Choroid plexus epithelial cell (primary cell): ENCODE measurements at regions not wholly inside any gene's neighbourhood (a gene's known extent, or its start where the extent isn't known, plus 50 kb on each side); places are given as distances from the start of the nearest gene placed in this dataset.

Experiments
- DNase-seq: peaks from one replicate; pipeline ENCODE4 v3.0.0-alpha.2; 2010; ENCODE audit warnings: low read depth
- H3K4me3 ChIP-seq: 2 replicates; pipeline ENCODE4 v1.5.1; 2011; ENCODE audit warnings: low read depth, mild to moderate bottlenecking, control low read depth, low read length, moderate library complexity
- TF ChIP-seq, protein P1 (sequence below): conservative IDR thresholded peaks from 2 replicates; pipeline ENCODE4 v1.5.1; 2011; ENCODE audit warnings: low read depth, mild to moderate bottlenecking, control low read depth, inconsistent platforms, low read length, moderate library complexity

DNA sequence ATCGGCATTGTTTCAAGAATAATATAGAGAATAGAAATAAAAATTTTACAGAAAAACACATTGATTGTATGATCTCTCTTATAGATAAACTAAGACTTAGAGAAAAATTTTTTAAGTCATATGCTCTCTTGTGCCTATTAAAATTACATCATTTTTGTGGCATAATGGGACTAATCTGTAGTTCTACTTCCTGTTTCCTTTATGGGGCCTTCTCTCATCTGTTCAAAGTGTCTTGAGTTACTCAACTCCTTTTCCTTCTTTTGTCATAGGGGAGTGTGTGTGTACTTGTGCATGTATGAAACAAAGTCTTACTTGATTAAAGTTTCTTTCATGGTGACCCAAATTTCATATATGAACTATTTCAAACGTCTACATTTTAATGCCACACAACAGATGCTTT lies 1448.9 kb upstream of the TENM3 start:
- no peak for DNase-seq
- no peak overlapping the region for H3K4me3 ChIP-seq
- TF ChIP-seq, protein P1, sequence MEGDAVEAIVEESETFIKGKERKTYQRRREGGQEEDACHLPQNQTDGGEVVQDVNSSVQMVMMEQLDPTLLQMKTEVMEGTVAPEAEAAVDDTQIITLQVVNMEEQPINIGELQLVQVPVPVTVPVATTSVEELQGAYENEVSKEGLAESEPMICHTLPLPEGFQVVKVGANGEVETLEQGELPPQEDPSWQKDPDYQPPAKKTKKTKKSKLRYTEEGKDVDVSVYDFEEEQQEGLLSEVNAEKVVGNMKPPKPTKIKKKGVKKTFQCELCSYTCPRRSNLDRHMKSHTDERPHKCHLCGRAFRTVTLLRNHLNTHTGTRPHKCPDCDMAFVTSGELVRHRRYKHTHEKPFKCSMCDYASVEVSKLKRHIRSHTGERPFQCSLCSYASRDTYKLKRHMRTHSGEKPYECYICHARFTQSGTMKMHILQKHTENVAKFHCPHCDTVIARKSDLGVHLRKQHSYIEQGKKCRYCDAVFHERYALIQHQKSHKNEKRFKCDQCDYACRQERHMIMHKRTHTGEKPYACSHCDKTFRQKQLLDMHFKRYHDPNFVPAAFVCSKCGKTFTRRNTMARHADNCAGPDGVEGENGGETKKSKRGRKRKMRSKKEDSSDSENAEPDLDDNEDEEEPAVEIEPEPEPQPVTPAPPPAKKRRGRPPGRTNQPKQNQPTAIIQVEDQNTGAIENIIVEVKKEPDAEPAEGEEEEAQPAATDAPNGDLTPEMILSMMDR, result no peak

DNA sequence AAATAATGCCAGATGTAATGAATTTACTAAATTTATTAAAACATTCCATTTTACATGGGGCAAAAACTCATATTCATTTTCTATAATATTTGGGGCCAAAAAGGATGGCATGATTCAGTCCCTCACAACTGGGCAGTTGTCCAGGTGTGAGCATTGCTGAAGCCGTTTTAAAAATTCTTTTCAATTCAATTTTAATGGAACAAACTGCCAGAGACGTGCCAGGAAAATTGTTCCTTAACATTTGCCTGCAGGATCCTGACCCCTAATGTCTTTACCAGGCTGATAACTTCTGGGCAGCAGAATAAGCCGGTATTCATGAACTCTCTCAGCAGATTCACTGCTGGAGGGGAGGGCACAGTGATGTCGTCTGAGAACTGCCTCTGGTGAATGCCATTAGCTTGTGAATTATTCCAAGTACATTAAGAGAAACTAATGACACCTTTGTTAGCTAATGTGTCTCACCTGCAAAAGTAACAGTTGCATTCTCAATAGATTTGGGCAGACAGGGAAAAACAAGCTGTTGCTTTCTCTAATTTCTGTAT lies 1445.1 kb upstream of the TENM3 start:
- TF ChIP-seq, protein P1, result no peak
- no peak for DNase-seq
- H3K4me3 ChIP-seq, result no peak overlapping the region

DNA sequence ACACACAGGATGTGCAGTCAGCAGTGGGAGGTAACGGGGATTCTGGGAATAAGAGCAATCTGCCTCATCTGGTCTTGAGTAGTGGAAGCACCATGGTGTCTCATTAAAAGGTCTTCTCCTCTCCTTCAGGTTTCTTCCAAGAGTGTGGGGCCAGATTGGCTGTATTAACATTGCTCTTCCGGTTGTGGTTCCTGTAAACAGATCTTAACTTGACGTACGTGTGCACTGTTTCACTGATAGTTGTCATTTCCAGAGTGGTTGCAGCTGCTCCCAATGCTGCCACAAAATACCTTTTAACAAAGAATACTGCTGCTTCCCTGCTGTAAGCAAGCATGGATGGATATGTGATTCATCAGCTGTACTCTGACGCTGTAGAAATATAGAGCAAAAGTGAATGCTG lies 1443.4 kb upstream of the TENM3 start:
- peak; percentile 23 for DNase-seq
- TF ChIP-seq, protein P1, result no peak
- no peak overlapping the region for H3K4me3 ChIP-seq

DNA sequence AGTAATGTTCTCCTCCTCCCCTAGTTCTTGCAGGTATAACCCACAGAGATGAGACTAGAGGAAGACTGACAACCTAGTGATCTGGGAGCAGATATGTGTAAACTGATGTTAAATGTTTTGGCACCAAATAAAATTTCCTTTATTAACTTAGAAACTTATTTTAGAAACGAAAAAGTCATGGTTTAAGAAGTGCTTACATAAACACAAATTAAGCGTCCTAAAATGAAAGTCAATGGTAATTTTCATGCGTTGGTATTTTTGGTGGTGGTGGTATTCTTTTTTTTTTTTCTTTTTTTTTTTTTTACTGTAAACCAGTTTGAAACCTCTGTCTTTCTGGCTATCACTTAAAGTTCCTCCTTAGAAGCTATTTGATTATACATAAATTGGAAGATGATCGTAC lies 1438.1 kb upstream of the TENM3 start:
- H3K4me3 ChIP-seq, result no peak overlapping the region
- TF ChIP-seq, protein P1, result no peak
- no peak for DNase-seq

DNA sequence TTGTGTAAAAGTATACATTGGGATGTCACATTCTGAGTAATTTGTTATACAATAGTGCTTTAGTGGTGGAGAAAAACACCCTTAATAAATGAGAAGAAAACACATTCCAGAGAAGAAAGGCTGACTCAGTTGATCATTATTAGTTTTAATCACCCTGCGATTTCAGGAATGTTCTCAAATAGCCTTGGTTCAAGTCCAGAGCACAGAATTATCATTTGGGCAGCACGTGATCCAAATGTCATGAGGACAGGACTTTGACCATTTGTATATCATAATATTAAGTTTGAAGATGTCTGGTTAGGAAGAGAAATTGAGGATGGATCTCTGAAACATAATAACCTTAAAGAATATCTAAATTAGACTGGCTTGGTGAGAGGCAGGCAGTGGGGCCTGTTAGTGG lies 1434.3 kb upstream of the TENM3 start:
- peak; percentile 12 for DNase-seq
- no peak overlapping the region for H3K4me3 ChIP-seq
- TF ChIP-seq, protein P1, result no peak

DNA sequence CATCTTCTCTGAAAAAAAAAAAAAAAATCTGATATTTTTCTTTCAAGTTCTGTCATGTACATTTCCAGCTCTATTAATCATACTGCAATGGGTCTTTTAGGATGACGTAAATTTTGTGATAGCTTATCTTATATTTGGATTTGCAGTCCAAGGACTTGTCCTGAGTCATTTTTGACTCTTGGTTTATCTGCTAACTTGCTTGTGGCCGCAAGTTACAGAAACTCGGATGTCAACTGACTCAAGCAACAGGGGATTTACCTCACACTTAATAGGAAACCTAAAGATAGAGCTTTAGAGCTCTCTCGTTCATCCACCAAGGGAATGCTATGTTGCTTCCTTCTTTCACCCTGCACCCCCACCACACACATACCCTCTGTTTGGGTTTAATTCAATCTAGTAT lies 1433.8 kb upstream of the TENM3 start:
- TF ChIP-seq, protein P1, result no peak
- DNase-seq, result peak; percentile 11

DNA sequence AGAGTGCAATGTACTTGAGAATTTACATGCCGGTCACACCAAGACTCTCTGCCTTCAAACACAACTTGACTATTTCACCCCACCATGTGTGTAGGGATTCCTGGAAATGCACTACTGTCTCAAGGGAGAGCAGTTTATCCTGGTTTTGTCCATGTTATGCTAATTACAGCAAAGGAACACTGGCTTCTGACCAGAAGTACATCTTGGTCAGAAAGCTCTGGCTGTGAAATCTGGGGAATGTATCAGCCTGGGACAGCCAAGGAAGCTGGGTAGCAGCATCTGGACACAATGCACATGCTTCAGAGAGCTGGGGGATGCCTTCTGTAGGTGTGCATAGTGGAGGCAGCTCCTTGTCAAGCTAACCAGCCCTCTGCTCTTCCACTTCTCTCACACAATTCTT lies 1432.6 kb upstream of the TENM3 start:
- TF ChIP-seq, protein P1, result no peak
- no peak overlapping the region for H3K4me3 ChIP-seq
- DNase-seq, result peak; percentile 28

More for the DNA sequence above, 1433.8 kb upstream of the TENM3 start:
- H3K4me3 ChIP-seq, result no peak overlapping the region
